Right lobe of liver (tissue), 4 donors: ENCODE measurements at regions not wholly inside any gene's neighbourhood (a gene's known extent, or its start where the extent isn't known, plus 50 kb on each side); places are given as distances from the start of the nearest gene placed in this dataset.

Source experiments
- CTCF ChIP-seq, 4 donors: fragments of 200-600 bp in 3 of 4; fragments of 450-650 bp in 1 of 4; IDR thresholded peaks; one replicate each; pipeline versions ENCODE4 v1.5.1 to v1.8.0; 2016 to 2022; ENCODE audit warnings: antibody characterized with exemption in 4 of 4, mild to moderate bottlenecking in 2 of 4
- POLR2A ChIP-seq: fragments of 450-650 bp; IDR thresholded peaks from one replicate; pipeline ENCODE4 v1.6.1; 2017; ENCODE audit warnings: antibody characterized with exemption, mild to moderate bottlenecking
- donor health status: DM: no; HTN: no; CAD: no.
- donor health status: DM: no; HTN: no; CAD: no.
- donor health status: DM: no; HTN: yes; CAD: no.

GRCh38 chr6:14689639-14690038 is 556.2 kb upstream of the JARID2 start:
- TF ChIP-seq CTCF (IDR thresholded peaks at IDR 0.05): no peak
- no peak for TF ChIP-seq POLR2A
